HEK293T (cell line): ENCODE measurements at regions not wholly inside any gene's neighbourhood (a gene's known extent, or its start where the extent isn't known, plus 50 kb on each side); places are given as distances from the start of the nearest gene placed in this dataset.

Experiments used
- CTCF ChIA-PET: fragments of 350-600 bp; formaldehyde crosslinking; extraction: SDS; loops from one replicate; lab custom pipeline; 2021; ENCODE audit warnings: antibody characterized with exemption, inconsistent platforms; lab: Yijun Ruan, JAX
- POLR2A ChIA-PET: fragments of 350-600 bp; formaldehyde crosslinking; extraction: SDS; loops from one replicate; lab custom pipeline; 2020; ENCODE audit warnings: antibody characterized with exemption, inconsistent platforms; lab: Yijun Ruan, JAX
- DNase-seq: peaks from one replicate; pipeline ENCODE4 v3.0.0; 2012; ENCODE audit warnings: mixed read lengths; ENCODE audit errors: extremely low spot score
- ARNT ChIP-seq: fragments of 450-650 bp; IDR thresholded peaks from 2 replicates; pipeline ENCODE4 v1.6.1; 2017; ENCODE audit warnings: mild to moderate bottlenecking
- BHLHE40 ChIP-seq: fragments of 450-650 bp; IDR thresholded peaks from 2 replicates; pipeline ENCODE4 v1.6.1; 2016; ENCODE audit warnings: mild to moderate bottlenecking, moderate library complexity, borderline replicate concordance
- CTBP1 ChIP-seq: fragments of 450-650 bp; IDR thresholded peaks from 2 replicates; pipeline ENCODE4 v1.6.1; 2016; ENCODE audit warnings: borderline replicate concordance
- ELF4 ChIP-seq: fragments of 450-650 bp; IDR thresholded peaks from 2 replicates; pipeline ENCODE4 v1.6.1; 2017; ENCODE audit warnings: antibody characterized with exemption
- FOXA1 ChIP-seq: fragments of 450-650 bp; IDR thresholded peaks from 2 replicates; pipeline ENCODE4 v1.6.1; 2016; ENCODE audit warnings: mild to moderate bottlenecking
- FOXK2 ChIP-seq: fragments of 450-650 bp; IDR thresholded peaks from 2 replicates; pipeline ENCODE4 v1.6.1; 2016; ENCODE audit warnings: mild to moderate bottlenecking
- FOXM1 ChIP-seq: fragments of 450-650 bp; IDR thresholded peaks from 2 replicates; pipeline ENCODE4 v1.6.1; 2017; ENCODE audit warnings: mild to moderate bottlenecking, borderline replicate concordance
- HDGF ChIP-seq: fragments of 450-650 bp; IDR thresholded peaks from 2 replicates; pipeline ENCODE4 v1.6.1; 2017; ENCODE audit warnings: antibody characterized with exemption, borderline replicate concordance
- L3MBTL2 ChIP-seq: fragments of 450-650 bp; conservative IDR thresholded peaks from 2 replicates; pipeline ENCODE4 v1.6.1; 2016; ENCODE audit warnings: mild to moderate bottlenecking
- LEF1 ChIP-seq: fragments of 450-650 bp; IDR thresholded peaks from 2 replicates; pipeline ENCODE4 v1.6.1; 2017; ENCODE audit warnings: mild to moderate bottlenecking, borderline replicate concordance
- NFRKB ChIP-seq: fragments of 450-650 bp; IDR thresholded peaks from 2 replicates; pipeline ENCODE4 v1.6.1; 2016; ENCODE audit warnings: mild to moderate bottlenecking, moderate library complexity
- SP1 ChIP-seq: fragments of 450-650 bp; IDR thresholded peaks from 2 replicates; pipeline ENCODE4 v1.6.1; 2017
- SUZ12 ChIP-seq: fragments of 450-650 bp; IDR thresholded peaks from 2 replicates; pipeline ENCODE4 v1.6.1; 2016; ENCODE audit warnings: mild to moderate bottlenecking
- TARDBP ChIP-seq: fragments of 450-650 bp; IDR thresholded peaks from 2 replicates; pipeline ENCODE4 v1.6.1; 2016
- ZNF384 ChIP-seq: fragments of 450-650 bp; IDR thresholded peaks from 2 replicates; pipeline ENCODE4 v1.6.1; 2016
- TF ChIP-seq, protein P1 (sequence below): fragments of 450-650 bp; IDR thresholded peaks from 2 replicates; pipeline ENCODE4 v1.6.1; 2016

GRCh38 chr15:47475336-47475735 is 242.0 kb upstream of the SEMA6D start:
- no peak for DNase-seq
- POLR2A ChIA-PET: no interaction called here
- CTCF ChIA-PET: no interaction called here
- TF ChIP-seq SP1 (no peak), HDGF (no peak), ZNF384 (no peak), BHLHE40 (no peak), TARDBP (no peak), FOXA1 (no peak), L3MBTL2 (no peak), FOXM1 (no peak), CTBP1 (no peak), LEF1 (no peak), FOXK2 (no peak), SUZ12 (no peak), ARNT (no peak), NFRKB (no peak), ELF4 (no peak)
- TF ChIP-seq, protein P1, sequence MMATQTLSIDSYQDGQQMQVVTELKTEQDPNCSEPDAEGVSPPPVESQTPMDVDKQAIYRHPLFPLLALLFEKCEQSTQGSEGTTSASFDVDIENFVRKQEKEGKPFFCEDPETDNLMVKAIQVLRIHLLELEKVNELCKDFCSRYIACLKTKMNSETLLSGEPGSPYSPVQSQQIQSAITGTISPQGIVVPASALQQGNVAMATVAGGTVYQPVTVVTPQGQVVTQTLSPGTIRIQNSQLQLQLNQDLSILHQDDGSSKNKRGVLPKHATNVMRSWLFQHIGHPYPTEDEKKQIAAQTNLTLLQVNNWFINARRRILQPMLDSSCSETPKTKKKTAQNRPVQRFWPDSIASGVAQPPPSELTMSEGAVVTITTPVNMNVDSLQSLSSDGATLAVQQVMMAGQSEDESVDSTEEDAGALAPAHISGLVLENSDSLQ: no peak

GRCh38 chr15:47477341-47477740 is 240.0 kb upstream of the SEMA6D start:
- no peak for TF ChIP-seq SUZ12
- TF ChIP-seq NFRKB: no peak
- TF ChIP-seq FOXA1: no peak
- TF ChIP-seq TARDBP: no peak
- TF ChIP-seq ARNT: no peak
- no peak for TF ChIP-seq CTBP1
- no peak for TF ChIP-seq ELF4
- no peak for TF ChIP-seq LEF1
- no peak for DNase-seq
- ChIA-PET POLR2A (no interaction called here), CTCF (no interaction called here)

DNA sequence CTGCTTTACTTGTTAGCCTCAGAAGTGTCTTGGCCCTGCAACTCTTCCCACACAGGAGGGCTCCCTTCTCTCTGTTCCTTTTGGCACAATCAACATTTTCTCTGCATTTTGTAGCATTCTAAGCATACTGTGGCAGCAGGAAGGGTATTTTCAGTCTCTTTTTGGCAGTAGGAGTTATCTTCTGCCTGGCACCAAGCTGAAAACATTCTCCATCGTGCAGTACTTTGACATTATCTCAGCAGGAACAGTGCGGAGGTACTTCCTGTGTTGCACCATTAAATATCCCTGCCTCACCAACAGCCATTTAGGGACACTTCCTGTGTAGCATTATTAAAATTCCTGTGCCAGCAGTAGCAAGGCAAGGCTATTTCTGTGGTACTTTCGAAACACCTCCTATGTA is 233.2 kb upstream of the SEMA6D start:
- TF ChIP-seq FOXM1 (no peak), TARDBP (no peak), SUZ12 (no peak), LEF1 (no peak), FOXA1 (no peak), ARNT (no peak), NFRKB (no peak), ELF4 (no peak), HDGF (no peak), L3MBTL2 (no peak), FOXK2 (no peak), SP1 (no peak), ZNF384 (no peak), CTBP1 (no peak), BHLHE40 (no peak)
- TF ChIP-seq, protein P1: no peak
- POLR2A ChIA-PET: no interaction called here
- no peak for DNase-seq
- CTCF ChIA-PET: no interaction called here

DNA sequence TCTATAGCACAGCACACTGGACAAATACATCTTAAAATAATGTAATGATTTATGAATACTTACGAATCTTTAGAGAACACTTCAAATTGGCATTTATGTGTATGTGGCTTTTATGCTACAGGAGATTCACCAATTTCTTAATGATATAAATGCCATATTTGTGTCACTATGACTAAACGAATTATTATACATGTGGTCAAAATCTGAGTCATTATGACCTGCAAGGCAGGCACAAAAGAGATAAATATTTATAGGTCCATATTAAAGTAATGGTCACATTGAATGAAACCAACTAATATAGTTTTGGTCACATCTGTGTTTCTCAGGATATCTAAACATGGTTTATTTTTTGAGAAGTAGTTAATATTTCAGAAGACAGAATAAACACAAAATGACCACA is 232.3 kb upstream of the SEMA6D start:
- POLR2A ChIA-PET: no interaction called here
- no peak for DNase-seq
- CTCF ChIA-PET: interaction anchor here (1.4 kb wide), 1 partner anchor 13 kb away, joined by 4 read pairs; no protein-coding TSS in a partner anchor
- no peak for TF ChIP-seq SUZ12
- no peak for TF ChIP-seq NFRKB
- no peak for TF ChIP-seq L3MBTL2
- no peak for TF ChIP-seq CTBP1
- no peak for TF ChIP-seq ARNT
- TF ChIP-seq ZNF384: no peak
- TF ChIP-seq HDGF: no peak
- TF ChIP-seq, protein P1: no peak
- TF ChIP-seq FOXK2: no peak
- TF ChIP-seq ELF4: no peak
- TF ChIP-seq LEF1: no peak
- TF ChIP-seq SP1: no peak
- no peak for TF ChIP-seq TARDBP
- TF ChIP-seq BHLHE40: no peak
- no peak for TF ChIP-seq FOXA1
- TF ChIP-seq FOXM1: no peak

- POLR2A ChIA-PET: no interaction called here
- no peak for DNase-seq
- CTCF ChIA-PET: interaction anchor here (1.4 kb wide), 1 partner anchor 14 kb away, joined by 4 read pairs; no protein-coding TSS in a partner anchor
- TF ChIP-seq FOXM1 (no peak), ZNF384 (no peak), NFRKB (no peak), FOXA1 (no peak), ARNT (no peak), CTBP1 (no peak), TARDBP (no peak), HDGF (no peak), SUZ12 (no peak), LEF1 (no peak), BHLHE40 (no peak), FOXK2 (no peak)
- TF ChIP-seq, protein P1: no peak
Observed at GRCh38 chr15:47485419-47485818, 231.9 kb upstream of the SEMA6D start.
